ENCODE measurements at regions not wholly inside any gene's neighbourhood (a gene's known extent, or its start where the extent isn't known, plus 50 kb on each side); places are given as distances from the start of the nearest gene placed in this dataset.

DNA sequence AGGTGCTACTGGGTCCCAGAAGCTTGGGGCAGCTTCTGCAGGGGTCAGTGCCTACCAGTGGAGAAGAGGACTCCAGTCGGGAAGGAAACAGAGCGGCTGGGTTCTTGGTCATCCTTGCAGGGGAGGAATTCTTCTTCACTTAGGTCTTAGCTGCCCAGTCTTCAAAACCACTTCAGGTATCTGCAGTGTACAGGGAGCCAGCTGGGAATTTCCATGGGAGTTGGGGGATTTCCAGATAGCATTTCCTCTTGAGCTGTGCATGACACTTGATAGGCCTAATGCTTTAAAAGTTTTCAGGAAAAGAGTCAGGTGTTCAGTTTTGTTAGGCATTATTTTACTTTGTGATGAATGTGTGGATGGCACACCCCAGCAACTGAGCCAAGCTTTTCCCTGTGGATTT, 58.1 kb upstream of the ENPP6 start:
- Histone ChIP-seq H3K4me3 (no peak overlapping the region), H3K9me2 (ENCODE audit: insufficient read depth) (no peaks in the 10 kb centered on the region), H3K79me2 (ENCODE audit: insufficient read depth) (no peaks in the 10 kb centered on the region), H3K9ac (no peak overlapping the region), H2AFZ (no peak overlapping the region), H3K4me2 (ENCODE audit: unreplicated experiment) (no peak overlapping the region), H4K20me1 (ENCODE audit: insufficient read depth) (no peaks in the 10 kb centered on the region), H3K36me3 (ENCODE audit: low read depth) (no peaks in the 10 kb centered on the region), H3F3A (ENCODE audit: insufficient read depth) (no peaks in the 10 kb centered on the region; the same call in 1 of the 2 replicates), H3K4me1 (ENCODE audit: insufficient read depth) (0 out of 2 replicates have a peak, but pooled peaks cover 4% of the 10 kb centered on the region), H3K27me3 (replicated peaks; ENCODE audit: insufficient read depth) (no peaks in the 10 kb centered on the region), H3K27ac (no peak overlapping the region), H3K9me3 (ENCODE audit: low read depth) (no peaks in the 10 kb centered on the region)
- TF ChIP-seq EZH2phosphoT487 (IDR thresholded peaks at IDR 0.05; ENCODE audit: insufficient read depth, low read depth) (no peak), EZH2 (IDR thresholded peaks at IDR 0.05; ENCODE audit: insufficient read depth, poor library complexity, severe bottlenecking) (no peak)
- in situ Hi-C loops (cut with MboI) = no loop called here
- DNase-seq = no peak
- 94 to 97% methylated on average over 2 of the region's 2 CpGs for WGBS, 2 experiments (ENCODE audit: low coverage in 1 of 2, low lambda C conversion rate in 2 of 2, missing lambda C conversion rate in 2 of 2)

DNA sequence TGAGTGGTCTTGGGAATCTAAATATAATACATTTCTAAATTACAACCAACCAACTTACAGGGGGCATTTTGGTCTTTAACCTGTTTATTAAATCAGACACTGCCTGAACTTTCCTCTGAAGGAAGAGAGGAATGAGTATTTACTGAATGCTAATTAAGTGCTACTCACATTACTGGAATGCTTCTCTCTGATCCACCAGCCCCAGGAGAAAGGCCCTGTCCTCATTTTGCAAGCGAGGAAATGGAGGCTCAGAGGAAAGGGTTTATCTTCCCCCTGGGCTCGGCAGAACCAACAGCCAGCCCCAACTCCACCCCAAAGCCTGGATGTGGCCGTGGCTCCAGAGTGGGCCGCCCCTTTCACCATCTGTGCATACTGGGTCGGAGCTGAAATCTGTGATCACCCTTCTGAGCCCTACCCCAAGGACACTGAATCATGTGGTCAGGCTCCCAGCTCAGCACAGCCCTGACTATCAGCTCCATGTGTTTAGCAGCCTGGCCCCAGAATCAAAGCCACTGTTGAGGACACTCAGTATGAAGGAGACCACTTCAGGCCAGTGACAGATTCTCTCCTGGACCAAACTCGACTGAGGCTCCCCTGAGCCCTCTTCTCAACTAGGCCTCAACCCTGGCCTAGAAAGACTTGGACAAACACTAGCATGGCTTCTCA, 56.7 kb upstream of the ENPP6 start:
- H3K9me3 ChIP-seq (ENCODE audit: low read depth) = no peaks in the 10 kb centered on the region
- no peaks in the 10 kb centered on the region for H3K9me2 ChIP-seq (ENCODE audit: insufficient read depth)
- H3F3A ChIP-seq (ENCODE audit: insufficient read depth) = no peaks in the 10 kb centered on the region; the same call in 1 of the 2 replicates
- H3K79me2 ChIP-seq (ENCODE audit: insufficient read depth) = no peaks in the 10 kb centered on the region
- H3K9ac ChIP-seq = no peak overlapping the region
- 67 to 78% methylated on average over 6 of the region's 6 CpGs for WGBS, 2 experiments (ENCODE audit: low coverage in 1 of 2, low lambda C conversion rate in 2 of 2, missing lambda C conversion rate in 2 of 2)
- TF ChIP-seq EZH2phosphoT487 (IDR thresholded peaks at IDR 0.05; ENCODE audit: insufficient read depth, low read depth) (no peak), EZH2 (IDR thresholded peaks at IDR 0.05; ENCODE audit: insufficient read depth, poor library complexity, severe bottlenecking) (no peak)
- H3K36me3 ChIP-seq (ENCODE audit: low read depth) = no peaks in the 10 kb centered on the region
- peak overlapping the region; percentile 71 for H2AFZ ChIP-seq
- H3K4me2 ChIP-seq (ENCODE audit: unreplicated experiment) = no peak overlapping the region
- no peaks in the 10 kb centered on the region for H4K20me1 ChIP-seq (ENCODE audit: insufficient read depth)
- peak; percentile 27 for DNase-seq
- H3K27me3 ChIP-seq (replicated peaks; ENCODE audit: insufficient read depth) = no peaks in the 10 kb centered on the region
- H3K4me1 ChIP-seq (ENCODE audit: insufficient read depth) = 0 out of 2 replicates have a peak, but pooled peaks cover 4% of the 10 kb centered on the region
- H3K27ac ChIP-seq = no peak overlapping the region
- H3K4me3 ChIP-seq = no peak overlapping the region
- in situ Hi-C loops (cut with MboI) = no loop called here

DNA sequence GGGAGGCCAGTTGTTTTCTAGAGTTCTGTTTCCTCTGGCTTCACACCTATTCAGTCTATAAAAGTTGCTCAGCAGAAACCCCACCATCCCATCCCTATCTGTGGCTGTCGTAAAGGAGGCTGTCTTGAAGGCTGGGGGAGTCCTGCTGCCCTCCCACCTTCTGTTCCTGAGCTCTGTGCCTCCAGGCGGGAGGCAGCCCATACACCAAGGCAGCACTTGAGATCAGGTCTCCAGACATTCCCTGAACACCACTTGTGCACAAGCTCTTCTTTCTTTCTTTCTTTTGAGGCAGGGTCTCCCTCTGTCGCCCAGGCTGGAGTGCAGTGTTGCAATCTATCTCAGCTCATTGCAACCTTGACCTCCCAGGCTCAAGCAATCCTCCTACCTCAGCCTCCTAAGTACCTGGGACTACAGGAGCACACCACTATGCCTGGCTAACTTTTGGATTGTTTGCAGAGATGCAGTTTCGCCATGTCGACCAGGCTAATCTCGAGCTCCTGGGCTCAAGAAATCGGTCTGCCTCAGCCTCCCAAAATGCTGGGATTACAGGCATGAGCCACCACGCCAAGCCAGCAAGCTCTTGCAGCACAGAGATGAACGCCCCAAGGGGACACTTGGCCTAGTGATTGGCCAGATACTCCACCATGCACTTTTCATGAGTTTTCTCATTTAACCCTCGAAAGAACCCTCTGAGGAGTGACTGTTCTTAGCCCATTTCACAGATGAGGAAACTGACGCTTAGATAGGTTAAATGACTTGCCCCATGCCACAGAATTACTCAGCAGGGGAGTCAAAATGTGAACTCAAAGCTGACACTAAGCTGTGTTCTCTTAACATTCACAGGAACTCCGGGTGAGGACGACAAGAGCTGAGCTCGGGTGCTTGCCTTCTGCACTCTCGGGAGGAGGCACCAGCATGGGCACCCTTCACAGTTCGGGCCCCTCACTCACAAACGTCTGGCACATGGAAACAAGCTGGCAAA, 55.8 kb upstream of the ENPP6 start:
- no peaks in the 10 kb centered on the region for H3K9me3 ChIP-seq (ENCODE audit: low read depth)
- H3K36me3 ChIP-seq (ENCODE audit: low read depth) = no peaks in the 10 kb centered on the region
- in situ Hi-C loops (cut with MboI) = no loop called here
- no peaks in the 10 kb centered on the region for H3K79me2 ChIP-seq (ENCODE audit: insufficient read depth)
- H3K4me2 ChIP-seq (ENCODE audit: unreplicated experiment) = no peak overlapping the region
- H4K20me1 ChIP-seq (ENCODE audit: insufficient read depth) = no peaks in the 10 kb centered on the region
- no peak for TF ChIP-seq EZH2phosphoT487 (IDR thresholded peaks at IDR 0.05; ENCODE audit: insufficient read depth, low read depth)
- no peak for TF ChIP-seq EZH2 (IDR thresholded peaks at IDR 0.05; ENCODE audit: insufficient read depth, poor library complexity, severe bottlenecking)
- no peaks in the 10 kb centered on the region for H3K9me2 ChIP-seq (ENCODE audit: insufficient read depth)
- no peaks in the 10 kb centered on the region for H3K27me3 ChIP-seq (replicated peaks; ENCODE audit: insufficient read depth)
- WGBS, 2 experiments (ENCODE audit: low coverage in 1 of 2, low lambda C conversion rate in 2 of 2, missing lambda C conversion rate in 2 of 2) = 77 to 78% methylated on average over 17 of the region's 17 CpGs
- no peak overlapping the region for H3K9ac ChIP-seq
- DNase-seq = no peak
- no peak overlapping the region for H3K27ac ChIP-seq
- no peak overlapping the region for H3K4me3 ChIP-seq
- peaks cover 11% of the 10 kb centered on the region for H3K4me1 ChIP-seq (ENCODE audit: insufficient read depth)
- peaks cover 9% of the 10 kb centered on the region; the same call in 1 of the 2 replicates for H3F3A ChIP-seq (ENCODE audit: insufficient read depth)
- H2AFZ ChIP-seq = no peak overlapping the region

DNA sequence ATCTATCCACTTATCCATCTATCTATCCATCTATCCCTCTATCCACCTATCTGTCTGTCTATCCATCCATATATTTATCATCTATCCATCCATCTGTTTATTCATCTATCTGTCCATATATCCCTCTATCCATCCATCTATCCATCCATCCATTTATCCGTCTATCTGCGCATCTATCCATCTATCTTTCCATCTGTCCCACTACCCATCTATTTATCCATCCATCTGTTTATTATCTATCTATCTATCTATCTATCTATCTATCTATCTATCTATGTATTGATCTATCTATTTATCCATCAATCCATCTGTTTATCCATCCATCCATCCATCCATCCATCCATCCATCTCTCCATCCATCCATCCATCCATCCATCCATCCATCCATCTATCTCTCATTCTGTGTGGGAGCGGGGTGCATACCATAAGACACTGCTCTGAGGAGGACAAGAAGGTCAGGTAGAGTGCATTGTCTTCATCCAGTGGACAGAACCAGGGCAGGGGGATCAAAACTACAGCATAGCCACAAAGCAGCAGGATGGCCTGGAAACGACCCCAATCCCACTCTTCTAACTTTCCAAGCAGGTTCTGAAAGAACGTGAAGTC, 53.2 kb upstream of the ENPP6 start:
- H2AFZ ChIP-seq = no peak overlapping the region

More for the DNA sequence above, 53.2 kb upstream of the ENPP6 start:
- 70 to 75% methylated on average over 5 of the region's 5 CpGs for WGBS, 2 experiments (ENCODE audit: low coverage in 1 of 2, low lambda C conversion rate in 2 of 2, missing lambda C conversion rate in 2 of 2)
- H3K36me3 ChIP-seq (ENCODE audit: low read depth) = no peaks in the 10 kb centered on the region
- no peak overlapping the region for H3K4me2 ChIP-seq (ENCODE audit: unreplicated experiment)
- H3K9me3 ChIP-seq (ENCODE audit: low read depth) = no peaks in the 10 kb centered on the region
- no peaks in the 10 kb centered on the region for H3K9me2 ChIP-seq (ENCODE audit: insufficient read depth)
- H3K9ac ChIP-seq = no peak overlapping the region
- H4K20me1 ChIP-seq (ENCODE audit: insufficient read depth) = no peaks in the 10 kb centered on the region
- no peaks in the 10 kb centered on the region for H3K27me3 ChIP-seq (replicated peaks; ENCODE audit: insufficient read depth)
- H3K79me2 ChIP-seq (ENCODE audit: insufficient read depth) = no peaks in the 10 kb centered on the region
- no peak for TF ChIP-seq EZH2phosphoT487 (IDR thresholded peaks at IDR 0.05; ENCODE audit: insufficient read depth, low read depth)
- TF ChIP-seq EZH2 (IDR thresholded peaks at IDR 0.05; ENCODE audit: insufficient read depth, poor library complexity, severe bottlenecking) = no peak
- DNase-seq = no peak
- no peak overlapping the region for H3K27ac ChIP-seq
- in situ Hi-C loops (cut with MboI) = no loop called here
- peaks cover 23% of the 10 kb centered on the region; the same call in 1 of the 2 replicates for H3F3A ChIP-seq (ENCODE audit: insufficient read depth)
- peaks cover 19% of the 10 kb centered on the region for H3K4me1 ChIP-seq (ENCODE audit: insufficient read depth)
- H3K4me3 ChIP-seq = no peak overlapping the region

Data from GM23248 (cell line).